ENCODE measurements at regions not wholly inside any gene's neighbourhood (a gene's known extent, or its start where the extent isn't known, plus 50 kb on each side); places are given as distances from the start of the nearest gene placed in this dataset.
A peak's percentile ranks its signal among the peaks of the same experiment; 100 is the strongest.

DNA sequence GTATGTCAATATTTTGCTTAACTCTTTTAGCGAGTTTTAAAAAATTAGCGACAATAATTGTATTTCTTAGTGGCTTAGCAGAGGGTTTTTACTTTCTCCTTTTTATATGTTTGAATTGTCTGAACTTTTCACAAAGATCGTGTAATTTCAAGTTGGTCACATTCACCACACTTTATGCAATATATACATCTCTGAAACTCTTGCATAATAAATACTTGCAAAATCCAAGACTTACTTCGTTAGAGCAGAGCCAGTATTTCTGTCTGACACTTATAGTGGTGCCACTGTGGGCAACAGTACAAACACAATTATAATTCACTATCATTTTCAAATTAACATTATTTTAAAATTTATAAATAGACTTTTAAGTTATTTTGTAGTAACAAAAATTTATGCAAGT lies 62.0 kb downstream of the SUCNR1 start:
- DNase-seq, result no peak

DNA sequence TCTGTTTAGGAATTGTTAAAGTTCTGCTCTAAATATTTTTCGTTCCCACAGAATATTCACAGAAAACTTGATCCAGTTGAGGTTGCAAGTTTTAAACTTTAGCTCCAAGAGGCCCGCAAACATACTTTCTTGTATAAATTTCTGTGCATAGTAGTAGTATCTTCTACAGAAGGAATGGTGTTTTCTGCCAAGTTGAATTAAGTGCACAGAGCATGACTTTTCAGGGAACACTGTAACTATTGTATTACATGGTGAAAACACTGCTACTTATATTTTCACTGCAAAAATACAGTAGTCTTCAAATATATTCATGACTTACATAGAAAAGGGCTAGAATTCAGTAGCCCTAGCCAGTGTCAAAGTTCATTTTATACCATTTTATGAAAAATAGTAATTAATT lies 67.0 kb downstream of the SUCNR1 start:
- no peak for DNase-seq

DNA sequence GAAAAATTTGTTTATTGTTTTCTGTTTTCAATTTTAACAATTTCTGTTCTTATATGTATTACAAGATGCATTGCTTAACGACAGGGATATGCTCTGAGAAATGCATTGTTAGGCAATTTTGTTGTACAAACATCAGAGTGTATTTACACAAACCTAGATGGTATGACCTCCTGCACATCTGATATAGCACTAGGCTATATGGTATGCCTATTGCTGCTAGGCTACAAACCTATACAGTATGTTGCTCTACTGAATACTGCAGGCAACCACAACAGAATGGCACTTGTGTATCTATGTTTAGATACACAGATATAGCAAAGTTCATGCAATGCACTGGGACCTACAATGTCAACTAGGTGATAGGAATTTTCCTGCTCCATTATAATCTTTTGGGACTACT lies 70.1 kb downstream of the SUCNR1 start:
- DNase-seq, result no peak

DNA sequence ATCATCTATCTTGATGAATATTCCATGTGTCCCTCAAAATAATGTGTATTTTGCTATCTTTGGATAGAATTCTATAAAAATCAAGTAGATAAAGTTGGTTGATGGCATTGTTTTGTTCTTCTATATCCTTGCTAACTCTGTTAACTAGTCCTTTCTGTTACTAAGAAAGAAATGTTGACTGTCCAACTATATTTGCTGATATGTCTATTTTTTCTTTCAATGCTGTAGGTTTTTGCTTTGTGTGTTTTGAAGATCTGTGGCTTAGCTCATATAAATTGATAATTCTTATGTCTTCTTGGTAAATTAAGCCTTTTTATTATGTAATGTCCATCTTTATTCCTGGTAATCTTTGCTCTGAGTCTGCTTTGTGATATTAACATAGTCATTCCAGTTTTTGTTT lies 70.9 kb downstream of the SUCNR1 start:
- DNase-seq, result no peak

DNA sequence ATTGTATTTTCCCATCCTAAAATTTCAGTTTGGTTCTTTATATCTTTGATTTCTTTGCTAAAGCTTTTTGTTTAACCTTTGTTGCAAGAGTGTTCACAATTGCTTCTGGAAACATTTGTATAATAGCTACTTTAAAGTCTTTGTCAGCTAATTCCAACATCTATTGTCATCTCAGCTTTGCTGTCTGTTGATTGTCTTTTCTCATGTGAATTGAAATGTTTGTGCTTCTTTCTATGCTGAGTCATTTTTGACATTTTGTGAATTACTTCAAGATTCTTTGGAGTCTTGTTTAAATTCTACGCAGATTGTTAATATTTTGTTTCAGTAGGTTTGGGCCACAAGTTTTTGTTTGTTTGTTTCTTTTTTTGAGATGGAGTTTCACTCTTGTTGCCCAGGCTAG lies 73.2 kb downstream of the SUCNR1 start:
- no peak for DNase-seq

DNA sequence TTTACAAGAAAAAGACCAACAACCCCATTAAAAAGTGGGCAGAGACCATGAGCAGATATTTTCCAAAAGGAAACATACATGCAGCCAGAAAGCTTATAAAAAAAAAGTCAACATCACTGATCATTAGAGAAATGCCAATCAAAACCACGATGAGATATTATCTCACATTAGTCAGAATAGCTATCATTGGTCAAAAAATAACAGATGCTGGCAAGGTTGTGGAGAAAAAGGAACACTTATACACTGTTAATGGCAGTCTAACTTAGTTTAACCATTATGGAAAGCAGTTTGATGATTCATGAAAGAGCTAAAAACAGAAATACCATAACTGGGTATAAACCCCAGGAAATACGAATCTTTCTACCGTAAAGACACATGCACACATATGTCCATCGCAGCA lies 76.3 kb downstream of the SUCNR1 start:
- no peak for DNase-seq

DNA sequence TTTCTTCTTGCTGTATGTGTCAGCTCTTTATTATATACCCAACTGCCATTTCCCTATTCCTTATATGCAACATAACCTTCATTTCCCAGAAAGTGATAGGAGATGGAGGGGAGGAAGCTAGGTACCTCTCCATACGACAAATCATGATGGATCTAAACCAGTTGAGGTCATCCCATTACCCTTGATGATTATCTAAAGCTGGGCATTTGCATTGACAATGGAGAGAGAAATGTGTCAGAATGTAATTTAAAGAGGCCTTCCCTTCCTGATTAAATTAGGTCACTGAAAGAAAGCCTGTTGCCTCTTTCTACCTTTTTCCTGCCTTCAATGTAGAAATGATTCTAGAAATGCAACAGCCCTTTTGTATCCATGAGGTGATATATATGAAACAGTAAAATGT lies 81.9 kb downstream of the SUCNR1 start:
- no peak for DNase-seq

DNA sequence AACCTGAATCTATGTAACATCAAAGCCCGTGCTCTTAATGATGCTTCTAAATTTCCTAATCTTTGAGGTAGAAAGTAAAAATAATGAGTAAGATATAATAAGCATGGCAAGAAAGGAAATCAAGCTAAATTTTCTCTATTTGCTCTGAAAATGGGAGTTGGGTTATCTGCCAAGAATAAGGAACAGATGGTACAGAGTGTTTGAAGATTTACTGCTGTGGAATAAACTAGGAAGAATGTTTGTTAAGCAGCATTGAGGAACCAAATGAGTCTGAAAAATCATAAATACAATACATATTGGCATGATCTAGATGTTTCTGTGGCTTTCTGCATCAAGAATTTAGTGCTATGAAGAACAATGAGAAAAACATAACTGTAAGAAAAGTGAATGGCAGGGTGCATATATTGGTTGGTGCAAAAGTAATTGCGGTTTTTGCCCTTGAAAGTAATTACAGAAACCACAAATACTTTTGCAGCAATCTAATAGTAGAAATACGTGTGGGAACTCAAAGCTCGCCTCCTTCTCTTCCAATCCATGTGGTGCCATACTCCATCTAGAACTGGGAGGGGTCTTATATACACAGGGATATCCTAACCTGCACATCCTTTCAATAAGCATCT lies 87.6 kb downstream of the SUCNR1 start:
- DNase-seq, result no peak

DNA sequence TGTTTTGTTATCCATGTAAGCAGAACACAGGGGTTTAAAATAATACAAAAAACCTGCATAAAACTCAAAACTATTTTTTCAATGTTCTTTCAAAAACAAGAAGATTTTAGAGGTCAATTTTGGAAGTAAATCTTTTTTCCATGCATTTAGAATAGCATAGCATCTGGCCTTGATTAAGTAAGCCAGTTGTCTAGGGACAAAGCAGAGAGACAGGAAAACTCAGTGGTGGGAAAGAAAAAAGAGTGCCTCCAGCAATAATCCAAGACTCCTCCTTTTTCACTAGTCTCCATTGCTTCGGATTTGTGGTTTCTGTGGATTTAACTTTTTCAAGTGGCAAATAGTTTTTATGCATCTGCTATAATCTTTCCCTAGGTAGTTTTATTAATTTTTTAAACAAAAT lies 88.9 kb downstream of the SUCNR1 start:
- no peak for DNase-seq

DNA sequence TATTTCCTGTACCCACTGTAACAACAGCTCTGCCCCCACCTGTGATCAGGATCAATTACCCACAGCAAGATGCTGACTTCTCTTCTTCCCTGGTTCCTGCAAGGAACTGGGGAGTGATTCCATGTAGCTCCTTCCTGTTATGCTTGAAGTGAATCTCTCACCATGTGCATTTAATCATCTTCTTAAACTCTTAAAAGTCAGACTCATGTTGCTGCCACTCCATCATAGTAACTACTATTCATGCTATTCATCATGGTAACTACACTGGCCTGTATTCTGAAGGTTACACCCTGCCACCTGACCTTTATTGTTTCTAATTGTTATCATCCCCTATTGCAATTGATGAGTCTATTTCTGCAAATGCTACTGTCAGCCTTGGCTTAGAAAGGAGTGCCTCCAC lies 89.5 kb downstream of the SUCNR1 start:
- DNase-seq, result no peak

DNA sequence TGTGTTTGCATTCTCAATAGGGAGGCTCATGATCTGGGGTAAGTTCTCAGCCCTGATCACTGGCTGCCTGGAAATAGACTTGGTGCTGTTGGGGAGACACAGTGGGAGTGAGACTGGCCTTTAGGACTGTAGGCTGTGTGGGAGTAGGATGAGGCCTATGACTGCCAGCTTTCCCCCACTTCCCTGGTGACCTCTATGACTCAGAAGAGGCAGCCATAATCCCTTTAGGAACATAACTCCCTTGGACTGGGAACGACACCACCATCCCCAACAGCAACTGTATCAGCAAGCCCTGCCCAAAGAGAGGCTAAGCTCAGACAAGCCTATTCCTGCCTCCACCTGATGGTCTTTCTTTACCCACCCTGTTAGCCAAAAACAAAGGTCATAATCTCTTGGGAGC lies 91.3 kb downstream of the SUCNR1 start:
- no peak for DNase-seq

DNA sequence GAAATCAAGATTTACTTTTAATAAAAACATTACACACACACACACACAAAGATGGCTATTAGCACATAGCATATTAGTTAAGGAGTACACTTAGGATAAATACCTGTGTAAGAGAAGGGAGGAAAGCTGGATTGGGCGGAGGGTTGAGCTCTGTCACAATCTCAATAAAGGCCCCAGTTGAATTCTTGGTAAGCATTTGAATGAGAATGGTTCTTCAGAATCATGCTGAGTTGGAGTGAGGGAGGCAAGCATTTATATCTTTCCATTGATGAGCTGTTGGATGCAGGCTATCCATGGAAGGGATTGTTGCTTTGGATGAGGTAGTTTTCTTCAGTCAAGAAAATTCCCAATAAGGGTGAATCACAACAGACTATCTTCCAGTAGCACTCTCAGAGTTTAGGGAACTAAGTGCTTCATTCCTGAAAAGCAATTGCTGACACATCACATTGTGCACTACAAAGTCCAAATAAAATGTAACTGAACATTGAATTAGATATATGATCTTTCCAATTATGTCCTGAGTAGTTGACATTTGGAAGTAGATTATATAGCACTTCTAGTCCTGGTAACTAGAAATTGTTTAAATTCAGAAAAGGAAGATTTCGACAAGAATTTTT lies 95.7 kb downstream of the SUCNR1 start:
- no peak for DNase-seq

DNA sequence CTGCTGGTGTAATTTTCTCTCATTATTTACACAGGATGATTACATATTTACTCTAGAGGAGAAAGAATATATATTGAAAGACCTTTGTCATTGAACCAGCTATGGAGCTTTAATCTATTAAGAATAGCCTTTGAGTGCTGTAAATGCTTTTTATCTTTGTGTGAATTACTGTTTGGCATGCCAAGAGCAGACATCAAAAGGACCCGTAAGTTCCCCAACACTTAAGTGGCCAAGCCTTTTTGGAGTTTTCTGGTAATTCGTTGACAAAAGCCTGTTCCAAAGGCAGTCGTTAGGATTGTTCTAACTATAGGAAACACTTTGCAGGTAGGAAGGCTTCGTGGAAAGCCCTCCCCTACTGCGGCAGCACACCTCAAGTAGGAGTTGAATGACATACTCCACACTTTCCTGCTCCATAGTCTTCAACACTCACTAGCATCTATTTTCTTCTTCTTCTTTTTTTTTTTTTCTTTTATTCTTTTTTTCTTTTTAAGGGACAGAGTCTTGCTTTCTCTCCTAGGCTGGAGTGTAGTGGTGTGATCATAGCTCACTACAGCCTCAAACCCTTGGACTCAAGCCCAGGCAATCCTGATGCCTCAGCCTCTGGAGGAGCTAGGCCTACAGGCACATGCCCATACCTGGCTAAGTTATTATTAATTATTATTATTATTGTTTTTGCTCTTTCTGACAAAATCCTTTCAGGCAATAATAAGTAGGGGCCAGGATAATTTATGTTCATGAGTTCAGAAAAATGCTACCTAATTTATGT lies 98.6 kb downstream of the SUCNR1 start:
- DNase-seq, result no peak

DNA sequence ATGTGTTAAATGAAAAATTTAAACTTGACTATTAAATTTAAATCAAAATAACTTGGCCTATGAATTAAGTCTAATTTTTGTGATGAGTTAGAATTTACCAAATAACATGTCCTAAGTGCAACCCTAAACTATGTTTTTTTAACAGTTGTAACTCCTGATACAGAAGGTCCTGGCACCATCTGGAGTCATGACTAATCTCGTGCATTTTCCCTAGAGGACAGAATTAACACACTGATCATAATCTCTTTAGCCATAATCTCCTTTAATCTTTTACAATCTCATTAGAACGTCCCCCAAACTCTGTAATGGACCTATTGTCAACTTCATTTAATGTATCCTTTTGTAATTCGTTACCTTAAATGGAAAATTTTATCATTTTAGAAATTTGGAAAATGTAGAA lies 100.6 kb downstream of the SUCNR1 start:
- peak; percentile 62 for DNase-seq

DNA sequence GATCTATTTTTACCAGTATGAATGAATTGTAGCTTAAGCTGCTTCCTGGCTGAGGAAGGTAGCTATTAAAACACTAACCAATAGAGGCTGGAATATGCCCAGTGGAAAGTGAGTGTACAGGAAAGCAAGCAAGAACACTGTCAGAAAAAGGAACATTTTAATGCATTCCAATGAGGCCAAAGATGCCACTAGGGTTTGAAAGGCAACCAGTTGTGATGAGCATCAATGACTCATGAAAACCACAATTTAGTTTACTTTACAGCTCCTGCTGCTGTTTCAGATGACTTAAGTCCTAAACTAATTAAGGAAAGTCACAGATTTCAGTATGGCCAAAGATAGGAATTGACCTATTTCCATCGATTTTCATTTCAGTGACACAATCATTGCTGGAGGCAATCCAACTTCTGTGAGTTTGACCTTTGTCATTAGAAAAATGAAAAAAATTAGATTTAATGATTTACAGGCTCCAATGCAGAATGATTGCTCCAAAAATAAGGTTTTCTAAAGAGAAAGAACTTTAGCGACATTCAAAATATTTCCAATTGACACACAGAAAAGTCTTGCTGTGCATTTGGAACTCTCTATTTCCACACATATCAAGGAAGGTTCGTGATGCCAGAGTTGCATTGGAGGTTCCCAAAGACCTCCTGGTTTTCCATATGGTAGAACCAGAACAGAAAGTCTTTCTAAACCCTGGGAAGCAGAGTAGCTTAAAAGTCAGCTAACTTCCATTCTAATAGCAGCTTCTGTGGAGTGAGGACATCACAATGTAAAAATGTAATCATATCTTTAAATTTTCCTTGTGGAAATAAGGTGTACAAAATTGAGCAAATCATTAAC lies 103.0 kb downstream of the SUCNR1 start:
- no peak for DNase-seq

DNA sequence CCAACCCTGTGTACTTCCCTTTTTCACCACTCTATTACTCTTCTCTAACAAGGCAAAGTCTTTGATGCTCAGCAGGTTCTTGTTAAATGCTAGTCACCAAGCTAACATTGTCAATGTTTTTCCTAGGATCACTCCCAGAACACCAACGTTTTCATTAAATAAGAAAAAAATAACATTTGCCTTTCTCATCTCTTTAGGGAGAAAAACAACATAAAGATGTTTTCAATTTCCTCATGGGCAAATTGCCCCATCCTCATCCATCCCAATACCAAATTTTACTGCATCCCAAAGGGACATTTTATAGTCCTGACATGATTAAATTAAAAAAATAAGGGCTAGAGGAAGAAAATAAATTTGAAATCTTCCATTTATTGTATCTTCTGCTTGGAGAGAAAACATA lies 106.5 kb downstream of the SUCNR1 start:
- DNase-seq, result no peak

DNA sequence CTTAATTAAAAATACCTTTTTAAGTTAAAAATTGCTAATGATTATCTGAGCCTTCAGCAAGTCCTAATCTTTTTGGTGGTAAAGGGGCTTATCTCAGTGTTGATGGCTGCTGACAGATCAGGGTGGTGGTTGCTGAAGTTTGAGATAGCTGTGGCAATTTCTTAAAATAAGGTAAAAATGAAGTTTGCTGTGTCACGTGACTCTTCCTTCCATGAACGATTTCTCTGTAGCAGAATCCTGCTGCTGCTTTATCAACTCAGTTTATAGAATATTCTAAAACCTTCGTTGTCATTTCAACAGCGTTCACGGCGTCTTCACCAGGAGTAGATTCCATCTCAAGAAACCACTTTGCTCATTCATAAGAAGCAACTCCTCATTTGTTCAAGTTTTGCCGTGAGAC lies 110.1 kb downstream of the SUCNR1 start:
- DNase-seq, result no peak

DNA sequence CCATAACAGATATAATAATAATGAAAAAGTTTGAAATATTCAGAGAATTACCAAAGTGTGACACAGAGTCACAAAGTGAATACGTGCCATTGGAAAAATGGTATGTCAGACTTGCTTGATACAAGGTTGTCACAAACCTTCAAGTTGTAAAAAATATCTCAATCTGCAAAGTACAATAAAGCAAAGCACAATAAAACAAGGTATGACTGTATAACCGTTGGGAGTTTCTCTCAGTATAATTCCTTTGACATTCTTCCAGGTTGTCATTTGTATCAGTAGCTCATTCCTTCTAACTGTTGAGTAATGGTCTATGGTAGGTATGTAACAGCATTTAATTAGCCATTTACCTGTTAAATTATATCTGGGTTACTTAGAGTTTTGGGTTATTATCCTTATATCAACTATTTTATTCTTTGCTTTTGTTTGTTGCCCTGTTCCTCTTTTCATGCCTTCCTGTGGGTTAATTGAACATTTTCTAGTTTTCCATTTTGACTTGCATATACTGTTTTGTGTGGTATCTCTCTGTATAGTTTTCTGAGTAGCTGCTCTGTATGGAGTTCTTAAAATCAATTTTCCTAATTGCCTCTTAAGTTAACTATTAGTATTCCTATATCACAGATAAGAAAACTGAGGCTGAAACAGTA lies 112.5 kb downstream of the SUCNR1 start:
- DNase-seq, result no peak

DNA sequence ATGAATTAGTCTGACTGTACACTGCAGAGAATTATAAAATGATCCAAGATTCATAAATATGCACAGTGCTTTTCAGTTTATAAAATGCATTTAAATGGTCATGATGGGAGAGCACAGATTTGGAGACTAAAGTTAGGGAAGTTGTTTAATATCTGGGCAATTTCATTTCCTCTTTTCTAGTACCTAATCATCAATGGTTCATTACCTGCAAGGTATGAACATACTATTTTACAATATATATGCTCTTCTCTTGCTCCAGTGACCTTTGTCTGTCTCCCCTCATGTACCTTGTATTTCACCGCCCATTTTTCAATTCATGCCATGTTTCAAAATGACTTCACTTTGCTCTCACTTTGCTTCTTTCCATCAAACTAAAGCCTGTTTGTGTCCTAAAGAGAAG lies 114.5 kb downstream of the SUCNR1 start:
- DNase-seq, result no peak

DNA sequence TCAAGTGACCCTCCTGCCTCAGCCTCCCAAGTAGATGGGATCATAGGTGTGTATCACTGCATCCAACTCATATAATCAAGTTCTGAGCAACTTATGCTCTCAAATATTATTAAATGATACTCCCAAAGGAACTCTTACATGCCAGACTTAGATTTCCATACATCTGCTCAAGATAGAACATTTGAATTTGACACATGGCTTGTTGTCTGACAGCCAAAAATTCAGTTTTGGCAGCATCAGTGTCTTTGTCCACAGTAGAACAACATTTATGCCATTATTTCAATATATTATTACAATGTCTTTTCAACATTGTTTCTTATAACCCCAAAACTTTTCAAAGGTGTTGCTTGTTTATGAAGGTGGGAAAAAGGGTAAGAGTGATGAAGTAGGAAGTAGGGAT lies 116.2 kb downstream of the SUCNR1 start:
- no peak for DNase-seq

DNA sequence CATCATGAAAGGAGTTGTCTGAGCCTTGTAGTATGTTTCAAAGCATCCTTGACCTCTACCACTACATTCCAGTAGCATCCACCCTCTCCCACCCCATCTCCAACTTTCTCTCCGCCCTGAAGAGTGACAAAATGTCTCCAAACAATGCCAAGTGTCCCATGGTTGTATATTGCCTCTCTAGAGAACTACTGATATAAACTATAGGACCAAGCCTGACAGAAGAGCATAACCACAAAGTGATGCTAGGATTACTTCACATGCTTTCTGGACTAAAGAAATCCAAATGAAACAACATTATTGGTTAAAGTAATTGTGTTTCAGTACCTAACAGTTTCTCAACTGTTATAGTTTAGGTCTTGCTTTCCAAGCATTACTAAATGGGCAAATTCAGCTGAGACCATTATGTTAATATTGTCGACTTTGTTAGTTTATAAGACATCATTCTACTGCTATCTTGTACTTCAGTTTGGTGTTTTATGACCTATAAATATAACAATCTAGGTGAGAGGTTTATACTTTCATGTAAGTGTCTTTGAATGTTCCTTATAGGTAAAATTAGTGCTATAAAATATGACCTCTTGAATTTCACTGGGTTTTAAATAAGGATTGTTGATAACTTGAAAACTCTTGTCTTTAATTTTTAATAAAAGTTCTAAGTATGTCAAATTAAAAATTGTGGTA lies 117.4 kb downstream of the SUCNR1 start:
- DNase-seq, result no peak

DNA sequence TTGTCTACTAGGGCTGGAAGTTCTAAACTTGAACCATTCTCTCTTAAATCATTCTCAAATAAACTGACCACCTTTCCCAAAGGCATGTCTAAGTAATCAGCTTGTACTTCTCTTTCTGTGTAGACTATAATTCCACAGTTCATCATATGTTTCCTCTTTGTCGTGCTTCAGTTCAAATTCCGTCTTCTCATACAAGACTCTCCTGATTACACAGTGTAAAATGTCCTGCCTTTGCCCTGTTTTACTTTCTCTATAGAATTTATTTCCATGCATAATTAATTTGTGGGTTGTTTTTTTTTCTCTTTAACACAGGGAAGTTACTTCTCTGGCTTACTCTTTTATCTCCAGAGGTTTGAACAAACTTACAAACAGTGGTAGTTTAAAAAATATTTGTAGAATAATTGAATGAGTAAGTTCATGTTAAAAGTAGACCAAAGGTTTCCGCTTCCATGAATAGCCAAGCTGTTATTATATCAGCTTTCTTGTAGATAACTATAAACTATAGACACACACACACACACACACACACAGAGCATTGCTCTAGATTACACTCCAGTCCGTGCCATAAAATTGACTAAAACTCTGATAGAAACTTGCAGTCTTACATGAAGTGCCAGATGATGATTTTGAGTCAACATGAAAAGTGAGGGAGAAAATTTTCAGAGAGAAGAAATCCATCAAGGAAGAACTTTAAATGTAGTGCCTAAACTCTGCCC lies 119.0 kb downstream of the SUCNR1 start:
- no peak for DNase-seq
